Effector memory CD8-positive, alpha-beta T cell (primary cell): ENCODE measurements at regions not wholly inside any gene's neighbourhood (a gene's known extent, or its start where the extent isn't known, plus 50 kb on each side); places are given as distances from the start of the nearest gene placed in this dataset.

Source experiments
- ATAC-seq: fragments of 150-1000 bp; cut with Tn5 transposase; replicated peaks from 2 replicates; pipeline ENCODE4 v1.10.0; 2021; ENCODE audit warnings: mild to moderate bottlenecking, moderate library complexity
- DNase-seq, 3 experiments: peaks; one replicate each; pipeline ENCODE4 v3.0.0; 2021
- H3K27ac Mint-ChIP-seq, 2 donors: one replicate each; pipeline ENCODE4 v1.8.0; 2022; ENCODE audit warnings: mild to moderate bottlenecking in 2 of 2, mixed read lengths in 2 of 2, moderate library complexity in 2 of 2
- H3K27me3 Mint-ChIP-seq, 2 donors: one replicate each; pipeline ENCODE4 v1.8.0; 2022; ENCODE audit warnings: mixed read lengths in 2 of 2
- H3K36me3 Mint-ChIP-seq: one replicate; pipeline ENCODE4 v1.8.0; 2022; ENCODE audit warnings: mild to moderate bottlenecking, moderate library complexity, mixed read lengths; ENCODE audit not compliant: insufficient read depth
- H3K4me1 Mint-ChIP-seq, 2 donors: one replicate each; pipeline ENCODE4 v1.8.0; 2022; ENCODE audit warnings: low read depth in 2 of 2, mixed read lengths in 2 of 2
- H3K4me3 Mint-ChIP-seq, 2 donors: one replicate each; pipeline ENCODE4 v1.8.0; 2022; ENCODE audit warnings: mild to moderate bottlenecking in 2 of 2, mixed read lengths in 2 of 2, moderate library complexity in 2 of 2
- H3K9me3 Mint-ChIP-seq, 2 donors: one replicate each; pipeline ENCODE4 v1.8.0; 2022; ENCODE audit warnings: mixed read lengths in 2 of 2

DNA sequence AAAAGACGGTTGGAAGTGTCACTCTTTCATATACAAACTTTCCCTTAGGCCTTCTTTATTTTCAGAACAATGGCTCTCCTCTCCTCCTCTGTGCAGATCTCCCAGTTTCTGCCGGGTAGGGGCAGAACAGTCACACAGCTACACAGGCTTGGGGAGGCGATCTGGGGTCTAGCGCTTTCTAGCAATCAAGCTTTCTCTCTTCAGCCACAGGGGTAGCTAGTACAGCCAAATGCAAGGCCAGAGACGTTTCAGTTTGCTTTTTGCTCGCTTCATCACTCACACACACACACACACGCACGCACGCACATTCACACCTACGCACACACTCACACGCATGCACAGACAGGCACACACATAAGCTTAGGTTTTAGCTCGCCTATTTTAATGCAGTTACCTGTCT, 104.3 kb downstream of the SPATA19 start:
- Mint-ChIP-seq H3K36me3 (no peaks in the 10 kb centered on the region), H3K27me3 (no peaks in the 10 kb centered on the region), H3K4me1 (no peaks in the 10 kb centered on the region), H3K27ac (no peak overlapping the region), H3K9me3 (peaks cover 2 to 17% of the 10 kb centered on the region in 2 donors), H3K4me3 (no peak overlapping the region)
- DNase-seq (no peak), ATAC-seq (no peak)

DNA sequence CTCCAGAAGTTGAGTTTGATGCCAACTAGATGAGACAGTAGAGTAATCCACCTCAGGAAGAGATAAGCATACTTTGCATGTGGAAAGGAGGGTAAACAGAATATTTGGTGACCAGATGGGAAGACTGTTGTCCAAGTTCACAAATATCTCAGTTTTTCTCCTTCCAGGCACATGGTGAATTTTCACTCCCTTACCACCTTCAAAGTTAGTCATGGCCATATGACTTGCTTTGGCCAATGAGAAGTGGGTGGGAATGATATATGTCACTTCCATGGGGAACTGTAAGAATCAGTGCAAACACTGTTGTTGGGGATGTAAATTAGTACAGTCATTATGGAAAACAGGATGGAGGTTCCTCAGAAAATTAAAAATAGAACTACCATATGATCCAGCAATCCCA, 105.8 kb downstream of the SPATA19 start:
- Mint-ChIP-seq H3K27ac (no peak overlapping the region), H3K36me3 (no peaks in the 10 kb centered on the region), H3K4me3 (no peak overlapping the region), H3K4me1 (no peaks in the 10 kb centered on the region), H3K9me3 (peaks cover 4 to 23% of the 10 kb centered on the region in 2 donors), H3K27me3 (peaks cover 0 to 8% of the 10 kb centered on the region in 2 donors)
- ATAC-seq = no peak
- DNase-seq = no peak

DNA sequence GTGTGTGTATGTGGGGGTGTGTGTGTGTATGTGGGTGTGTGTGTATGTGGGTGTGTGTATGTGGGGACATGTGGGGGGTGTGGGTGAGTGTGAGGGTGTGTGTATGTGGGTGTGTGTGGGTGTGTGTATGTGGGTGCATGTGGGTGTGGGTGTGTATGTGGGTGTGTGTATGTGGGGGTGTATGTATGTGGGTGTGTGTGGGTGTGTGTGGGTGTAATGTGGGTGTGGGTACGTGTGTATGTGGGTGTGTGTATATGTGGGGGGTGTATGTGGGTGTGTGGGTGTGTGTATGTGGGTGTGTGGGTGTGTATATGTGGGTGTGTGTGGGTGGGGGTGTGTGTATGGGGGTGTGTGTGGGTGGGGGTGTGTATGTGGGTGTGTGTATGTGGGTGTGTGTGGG, 106.7 kb downstream of the SPATA19 start:
- Mint-ChIP-seq H3K36me3 (no peaks in the 10 kb centered on the region), H3K27ac (no peak overlapping the region), H3K9me3 (peaks cover 5 to 25% of the 10 kb centered on the region in 2 donors), H3K4me1 (no peaks in the 10 kb centered on the region), H3K4me3 (no peak overlapping the region), H3K27me3 (peaks cover 0 to 12% of the 10 kb centered on the region in 2 donors)
- ATAC-seq (no peak), DNase-seq (no peak)

DNA sequence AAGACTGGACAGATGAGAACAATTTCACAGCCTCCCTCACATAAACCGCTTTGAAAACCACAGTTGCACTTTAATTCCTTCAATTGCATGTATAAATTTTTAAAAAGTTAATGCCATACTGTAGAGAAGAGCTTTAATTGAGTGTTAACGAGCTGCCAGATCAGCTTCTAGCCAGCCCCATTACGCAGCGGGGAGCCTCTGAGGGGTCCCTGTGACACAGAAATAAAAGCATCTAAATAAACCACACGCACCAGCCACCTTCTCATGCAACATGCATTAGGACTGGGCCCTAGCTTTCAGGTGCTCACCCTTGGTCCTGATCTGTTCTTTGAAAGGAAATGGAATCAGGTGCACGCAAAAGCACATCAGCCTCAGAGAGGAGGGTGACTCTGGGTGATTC, 111.7 kb downstream of the SPATA19 start:
- no peaks in the 10 kb centered on the region for H3K36me3 Mint-ChIP-seq

DNA sequence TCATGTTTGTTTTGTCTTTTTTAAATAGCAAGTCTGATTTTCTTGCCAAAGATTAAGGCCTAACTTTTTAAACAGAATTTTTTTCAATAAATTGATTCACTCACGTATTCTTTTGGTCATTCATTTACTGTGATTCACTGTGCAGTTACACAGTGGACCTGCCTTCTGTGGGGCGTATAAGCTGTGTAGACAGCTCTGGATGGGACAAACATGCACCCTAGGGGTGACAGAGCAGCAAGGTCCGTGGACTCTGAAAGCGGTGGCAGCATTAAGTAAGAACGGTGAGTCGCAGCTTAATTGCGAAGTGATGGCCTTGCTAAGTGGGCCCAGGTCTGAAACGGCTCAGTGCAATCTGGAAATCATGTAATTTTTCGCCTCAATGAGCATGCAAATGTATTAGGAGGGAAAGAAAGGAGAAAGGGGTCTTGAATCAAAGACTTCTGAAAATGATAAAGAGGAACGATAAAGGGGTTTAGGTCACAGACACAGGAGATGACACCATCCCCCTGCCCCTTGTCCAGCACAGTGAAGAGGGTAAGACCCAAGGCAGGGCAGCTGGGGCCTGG, 113.1 kb downstream of the SPATA19 start:
- no peaks in the 10 kb centered on the region for H3K4me1 Mint-ChIP-seq
- peaks cover 0 to 29% of the 10 kb centered on the region in 2 donors for H3K27me3 Mint-ChIP-seq
- no peak overlapping the region for H3K27ac Mint-ChIP-seq
- H3K4me3 Mint-ChIP-seq = no peak overlapping the region
- H3K9me3 Mint-ChIP-seq = peaks cover 4 to 15% of the 10 kb centered on the region in 2 donors
- DNase-seq (no peak), ATAC-seq (no peak)
- no peaks in the 10 kb centered on the region for H3K36me3 Mint-ChIP-seq

More for the DNA sequence above, 111.7 kb downstream of the SPATA19 start:
- ATAC-seq (no peak), DNase-seq (no peak)
- Mint-ChIP-seq H3K4me3 (no peak overlapping the region), H3K9me3 (peaks cover 5 to 24% of the 10 kb centered on the region in 2 donors), H3K4me1 (no peaks in the 10 kb centered on the region), H3K27ac (no peak overlapping the region), H3K27me3 (peaks cover 0 to 29% of the 10 kb centered on the region in 2 donors)

GRCh38 chr11:133727774-133728173, 117.5 kb downstream of the SPATA19 start:
- Mint-ChIP-seq H3K36me3 (no peaks in the 10 kb centered on the region), H3K27ac (no peak overlapping the region), H3K4me3 (no peak overlapping the region), H3K9me3 (peaks cover 0 to 8% of the 10 kb centered on the region in 2 donors), H3K27me3 (peaks cover 0 to 14% of the 10 kb centered on the region in 2 donors), H3K4me1 (no peaks in the 10 kb centered on the region)
- no peak for ATAC-seq
- DNase-seq = no peak

- no peaks in the 10 kb centered on the region for H3K4me1 Mint-ChIP-seq
- H3K4me3 Mint-ChIP-seq = no peak overlapping the region
- ATAC-seq = no peak
- H3K27me3 Mint-ChIP-seq = peaks cover 0 to 11% of the 10 kb centered on the region in 2 donors
- peaks cover 0 to 8% of the 10 kb centered on the region in 2 donors for H3K9me3 Mint-ChIP-seq
- H3K27ac Mint-ChIP-seq = no peak overlapping the region
- no peak for DNase-seq
- H3K36me3 Mint-ChIP-seq = no peaks in the 10 kb centered on the region
Measured at GRCh38 chr11:133726542-133726941, 118.8 kb downstream of the SPATA19 start.

GRCh38 chr11:133724116-133724515, 121.2 kb downstream of the SPATA19 start:
- H3K27ac Mint-ChIP-seq = no peak overlapping the region
- DNase-seq = no peak
- H3K9me3 Mint-ChIP-seq = no peaks in the 10 kb centered on the region
- no peak overlapping the region for H3K4me3 Mint-ChIP-seq
- ATAC-seq = no peak
- H3K27me3 Mint-ChIP-seq = peaks cover 0 to 8% of the 10 kb centered on the region in 2 donors
- H3K36me3 Mint-ChIP-seq = no peaks in the 10 kb centered on the region
- H3K4me1 Mint-ChIP-seq = no peaks in the 10 kb centered on the region

GRCh38 chr11:133723056-133723455, 122.3 kb downstream of the SPATA19 start:
- Mint-ChIP-seq H3K27ac (no peak overlapping the region), H3K27me3 (peaks cover 0 to 8% of the 10 kb centered on the region in 2 donors), H3K36me3 (no peaks in the 10 kb centered on the region), H3K9me3 (no peaks in the 10 kb centered on the region), H3K4me3 (no peak overlapping the region), H3K4me1 (no peaks in the 10 kb centered on the region)
- no peak for DNase-seq
- ATAC-seq = no peak

GRCh38 chr11:133720951-133721350, 124.4 kb downstream of the SPATA19 start:
- DNase-seq (no peak), ATAC-seq (no peak)
- Mint-ChIP-seq H3K27ac (no peak overlapping the region), H3K9me3 (no peaks in the 10 kb centered on the region), H3K4me3 (no peak overlapping the region), H3K4me1 (no peaks in the 10 kb centered on the region), H3K36me3 (no peaks in the 10 kb centered on the region), H3K27me3 (peaks cover 0 to 18% of the 10 kb centered on the region in 2 donors)

DNA sequence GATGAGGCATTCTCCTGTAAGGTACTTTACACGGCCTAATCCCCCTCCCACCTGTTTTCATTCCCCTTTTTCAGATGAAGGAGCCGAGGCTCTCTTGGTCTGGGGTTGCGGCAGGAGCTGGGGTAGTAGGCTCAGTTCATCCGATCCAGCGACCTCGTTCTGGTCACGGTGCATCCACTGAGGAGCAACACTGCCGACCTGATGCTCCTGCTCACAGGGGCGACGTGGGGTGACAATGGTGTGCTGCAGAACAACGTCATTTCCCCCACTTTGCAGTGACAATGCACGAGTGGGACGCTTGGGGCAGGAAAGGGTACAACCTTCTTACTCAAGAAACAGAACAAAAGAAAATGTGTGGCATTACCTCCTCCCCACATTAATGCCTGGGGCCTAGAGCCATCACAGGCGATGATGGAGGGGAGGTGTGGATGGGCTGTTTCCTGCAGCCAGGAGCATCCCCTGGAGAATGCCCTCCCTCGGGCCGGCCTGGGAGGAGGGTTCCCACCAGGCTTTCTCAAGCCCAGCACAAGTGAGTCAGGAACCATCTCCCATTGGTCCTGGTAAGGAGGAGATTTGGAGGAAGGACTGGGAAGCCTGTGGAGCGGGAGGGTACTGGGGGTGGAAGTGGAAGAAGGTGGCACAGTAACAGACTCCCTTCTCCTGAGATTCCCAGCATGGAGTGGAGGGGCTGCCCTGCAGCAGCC, 125.6 kb downstream of the SPATA19 start:
- no peak overlapping the region for H3K4me3 Mint-ChIP-seq
- no peak for ATAC-seq
- H3K9me3 Mint-ChIP-seq = no peaks in the 10 kb centered on the region
- H3K36me3 Mint-ChIP-seq = no peaks in the 10 kb centered on the region
- peaks cover 0 to 18% of the 10 kb centered on the region in 2 donors for H3K27me3 Mint-ChIP-seq
- no peak overlapping the region for H3K27ac Mint-ChIP-seq
- H3K4me1 Mint-ChIP-seq = no peaks in the 10 kb centered on the region
- no peak for DNase-seq

DNA sequence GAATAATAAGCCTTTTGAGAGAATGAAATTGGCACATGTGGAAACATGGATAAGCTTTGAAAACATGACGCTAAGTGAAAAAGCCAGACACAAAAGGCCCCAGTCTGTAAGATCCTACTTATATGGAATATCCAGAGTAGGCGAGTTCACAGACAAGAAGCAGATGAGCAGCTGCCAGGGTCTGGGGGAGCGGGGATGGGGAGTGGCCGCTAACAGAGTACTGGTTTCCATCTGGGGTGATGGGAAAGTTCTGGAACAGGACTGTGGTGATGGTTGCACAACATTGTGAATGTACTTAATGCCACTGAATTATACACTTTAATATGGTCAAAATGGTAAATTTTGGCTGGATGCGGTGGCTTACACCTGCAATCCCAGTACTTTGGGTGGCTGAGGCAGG, 126.5 kb downstream of the SPATA19 start:
- H3K36me3 Mint-ChIP-seq = no peaks in the 10 kb centered on the region
- DNase-seq = no peak
- H3K27me3 Mint-ChIP-seq = peaks cover 0 to 18% of the 10 kb centered on the region in 2 donors
- no peak for ATAC-seq
- no peaks in the 10 kb centered on the region for H3K4me1 Mint-ChIP-seq
- no peak overlapping the region for H3K4me3 Mint-ChIP-seq
- no peak overlapping the region for H3K27ac Mint-ChIP-seq
- H3K9me3 Mint-ChIP-seq = no peaks in the 10 kb centered on the region

DNA sequence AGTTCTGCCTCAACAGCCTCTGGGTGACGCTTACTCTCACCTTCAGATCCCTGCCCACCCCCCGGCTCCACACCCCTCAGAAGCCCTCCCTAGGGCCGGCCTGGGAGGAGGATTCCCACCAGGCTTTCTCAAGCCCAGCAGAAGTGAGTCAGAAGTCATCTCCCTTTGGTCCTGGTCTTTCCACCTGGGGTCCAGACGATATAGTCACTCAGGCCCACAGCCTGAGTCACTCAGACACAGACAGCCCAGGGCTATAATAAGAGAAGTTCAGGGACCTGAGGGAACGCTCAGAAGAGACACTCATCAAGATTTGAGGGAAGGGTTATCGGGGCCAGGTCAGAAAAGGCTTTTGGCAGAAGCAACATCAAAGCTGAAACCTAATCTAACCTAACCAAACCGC, 127.1 kb downstream of the SPATA19 start:
- peaks cover 0 to 18% of the 10 kb centered on the region in 2 donors for H3K27me3 Mint-ChIP-seq

GRCh38 chr11:133716602-133717001, 128.7 kb downstream of the SPATA19 start:
- ATAC-seq (no peak), DNase-seq (no peak)
- no peak overlapping the region for H3K4me3 Mint-ChIP-seq
- no peaks in the 10 kb centered on the region for H3K36me3 Mint-ChIP-seq
- H3K9me3 Mint-ChIP-seq = peaks cover 0 to 2% of the 10 kb centered on the region in 2 donors
- peaks cover 0 to 18% of the 10 kb centered on the region in 2 donors for H3K27me3 Mint-ChIP-seq
- no peaks in the 10 kb centered on the region for H3K4me1 Mint-ChIP-seq
- H3K27ac Mint-ChIP-seq = no peak overlapping the region

More for the DNA sequence above, 127.1 kb downstream of the SPATA19 start:
- ATAC-seq (no peak), DNase-seq (no peak)
- Mint-ChIP-seq H3K9me3 (no peaks in the 10 kb centered on the region), H3K27ac (no peak overlapping the region), H3K4me1 (no peaks in the 10 kb centered on the region), H3K36me3 (no peaks in the 10 kb centered on the region), H3K4me3 (no peak overlapping the region)
